ENCODE measurements at regions not wholly inside any gene's neighbourhood (a gene's known extent, or its start where the extent isn't known, plus 50 kb on each side); places are given as distances from the start of the nearest gene placed in this dataset.

- no peak for TF ChIP-seq CTCF (IDR thresholded peaks at IDR 0.05; ENCODE audit: low read depth, low read length)
- no peak for TF ChIP-seq EZH2phosphoT487 (IDR thresholded peaks at IDR 0.05; ENCODE audit: low read depth)
Measured at GRCh38 chr10:57955076-57955475, 312.6 kb downstream of the IPMK start.

Measured in OCI-LY3 (cell line).